Activated naive CD4-positive, alpha-beta T cell (primary cell): ENCODE measurements at regions not wholly inside any gene's neighbourhood (a gene's known extent, or its start where the extent isn't known, plus 50 kb on each side); places are given as distances from the start of the nearest gene placed in this dataset.

Source experiments
- DNase-seq, 4 experiments: peaks; one replicate each; lab custom pipeline; 2025; lab: John Stamatoyannopoulos, UW

DNA sequence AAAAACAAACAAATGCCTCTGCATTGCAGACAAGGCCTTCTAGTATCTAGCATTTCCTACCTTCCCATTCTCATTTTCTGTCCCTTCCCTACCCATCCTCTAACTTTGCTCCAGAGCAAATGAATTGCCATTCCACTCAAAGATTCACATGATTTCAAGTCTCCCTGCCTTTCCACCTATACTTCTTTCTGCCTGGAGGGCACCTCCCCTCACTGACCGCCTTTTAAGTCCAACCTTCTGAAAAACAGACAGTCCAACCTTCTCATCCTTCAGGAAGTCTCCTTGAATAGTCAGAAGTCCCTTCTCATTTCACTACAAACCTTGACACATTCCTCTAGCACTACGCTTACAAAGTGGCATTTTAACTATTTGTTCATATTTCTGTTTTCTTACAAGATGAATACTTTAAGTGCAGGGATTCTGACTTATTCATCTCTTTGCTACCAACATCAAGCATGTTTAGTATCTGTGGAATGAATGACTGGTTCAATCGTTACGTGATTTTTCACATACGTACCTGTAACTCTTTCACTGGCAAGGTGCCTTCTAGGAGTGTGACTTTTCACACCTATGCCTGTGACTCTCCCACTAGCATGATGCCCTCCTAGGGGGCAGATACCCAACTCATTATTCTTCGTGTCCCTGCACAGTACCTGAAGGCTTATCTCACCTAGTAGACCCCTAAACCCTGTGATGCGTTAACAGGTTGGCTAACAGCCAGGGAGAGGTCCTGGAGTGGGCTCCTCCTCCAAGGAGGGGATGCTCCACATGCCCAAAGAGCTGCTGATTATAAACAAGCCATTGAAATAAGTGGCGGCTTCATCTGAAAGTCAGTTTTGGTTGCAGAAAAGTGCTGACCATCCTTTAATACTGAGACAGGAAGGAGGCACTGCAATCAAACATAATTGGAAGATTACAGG is 356.2 kb downstream of the MYCN start:
- DNase-seq, result no peak

DNA sequence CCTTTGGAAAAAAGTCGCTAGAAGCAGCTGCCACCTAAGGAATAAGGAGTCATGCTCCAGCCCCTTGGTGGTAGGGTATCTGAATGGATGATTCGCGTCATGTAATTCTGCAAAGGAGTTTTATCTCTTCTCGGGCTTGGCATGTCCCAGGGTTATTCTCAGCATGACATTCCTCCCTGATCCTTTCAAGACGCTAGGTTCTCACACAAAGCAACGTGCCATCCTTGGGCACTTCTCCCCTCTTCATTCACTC is 355.6 kb downstream of the MYCN start:
- DNase-seq, result no peak

DNA sequence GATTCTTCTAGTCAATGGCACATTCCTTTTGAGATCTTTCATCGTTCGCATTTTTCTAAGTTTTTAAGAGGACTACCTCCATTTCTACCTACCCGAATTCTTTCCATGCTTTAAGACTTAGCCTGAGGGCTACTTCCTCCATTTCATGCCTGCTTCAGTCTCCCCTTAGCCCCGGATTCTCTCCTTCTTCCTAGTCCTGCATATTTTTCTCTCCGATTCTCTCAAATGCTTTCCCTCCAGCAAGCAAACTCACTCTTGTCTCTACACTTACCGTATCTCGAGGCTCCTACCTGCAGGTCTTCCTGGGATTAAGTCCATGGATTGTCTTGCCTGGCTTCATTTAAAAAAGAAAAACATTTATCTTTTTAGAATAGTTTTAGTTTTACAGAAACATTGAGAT is 354.4 kb downstream of the MYCN start:
- DNase-seq, result no peak

DNA sequence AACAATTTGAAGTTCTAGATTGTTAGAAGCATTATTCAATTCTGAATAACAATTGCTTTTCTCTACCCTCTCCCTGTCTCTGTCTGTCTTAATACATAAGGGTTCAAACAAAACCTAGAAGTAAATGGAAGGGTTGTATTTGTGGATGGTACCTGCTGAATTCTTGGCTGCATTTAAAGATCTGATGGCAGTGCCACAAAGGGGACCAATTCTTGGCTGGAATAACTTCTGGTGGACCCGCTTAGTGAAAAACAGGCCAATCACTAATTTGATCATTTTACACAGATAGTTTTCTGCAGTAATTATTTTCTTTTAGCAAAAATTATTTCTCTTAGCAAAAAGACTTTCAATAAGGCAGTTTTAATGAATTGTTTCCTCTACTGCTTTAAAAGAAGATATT is 353.5 kb downstream of the MYCN start:
- DNase-seq, result no peak

DNA sequence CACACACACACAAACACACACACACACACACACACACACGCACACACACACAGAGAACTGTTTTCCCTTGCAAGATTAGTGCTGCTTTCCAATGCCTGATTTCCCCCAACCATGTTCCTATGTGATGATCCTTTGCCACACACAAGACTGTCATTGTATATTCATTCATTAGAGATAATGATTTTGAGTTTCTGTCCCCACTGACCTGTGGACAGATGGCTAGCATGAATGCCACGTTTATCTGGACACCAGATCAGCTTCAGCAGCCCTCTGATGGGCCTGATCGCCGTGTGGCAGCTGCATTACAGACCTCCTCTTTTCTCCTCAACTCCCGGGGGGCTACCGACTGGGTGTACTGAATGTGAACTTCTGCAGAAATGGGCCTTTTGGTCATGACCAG is 353.0 kb downstream of the MYCN start:
- DNase-seq, result no peak

DNA sequence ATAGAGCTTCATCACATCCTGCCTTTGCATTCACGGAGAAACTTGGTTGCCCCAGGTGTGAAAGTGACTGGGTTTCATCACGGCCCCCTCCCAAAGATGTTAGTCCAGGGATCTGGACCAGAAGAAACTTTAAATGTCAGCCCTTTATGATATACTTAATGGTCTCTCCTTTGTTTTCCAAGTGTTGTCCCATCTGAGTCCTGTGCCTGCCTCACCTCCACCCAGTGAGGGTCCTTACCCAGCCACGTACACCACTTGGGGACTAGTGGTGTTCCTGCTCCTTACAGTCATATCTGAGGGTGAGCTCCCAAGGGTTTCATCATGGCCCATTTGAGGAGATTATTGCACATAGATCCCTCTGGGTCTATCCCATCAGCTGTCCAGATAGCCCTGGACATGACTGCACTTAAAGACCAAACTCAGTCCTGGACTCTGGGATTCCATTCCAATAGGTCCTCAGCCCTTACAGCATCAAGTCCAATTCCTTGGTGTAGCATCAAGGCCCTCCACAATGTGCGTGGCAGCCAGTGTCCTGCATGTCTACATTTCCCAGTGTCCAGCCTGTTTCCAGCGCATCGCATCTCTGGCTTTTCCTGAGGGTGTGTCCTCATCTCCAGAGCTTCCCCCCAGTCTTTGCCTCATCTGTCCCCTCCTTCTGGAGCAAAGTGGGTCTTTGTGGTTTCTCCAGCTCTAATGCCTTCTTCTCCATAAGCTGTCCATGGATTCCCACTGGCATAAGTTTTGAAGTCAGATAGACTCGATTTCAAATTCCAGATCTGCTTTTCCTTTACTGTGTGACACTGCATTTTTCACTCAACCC is 351.6 kb downstream of the MYCN start:
- DNase-seq, result no peak

DNA sequence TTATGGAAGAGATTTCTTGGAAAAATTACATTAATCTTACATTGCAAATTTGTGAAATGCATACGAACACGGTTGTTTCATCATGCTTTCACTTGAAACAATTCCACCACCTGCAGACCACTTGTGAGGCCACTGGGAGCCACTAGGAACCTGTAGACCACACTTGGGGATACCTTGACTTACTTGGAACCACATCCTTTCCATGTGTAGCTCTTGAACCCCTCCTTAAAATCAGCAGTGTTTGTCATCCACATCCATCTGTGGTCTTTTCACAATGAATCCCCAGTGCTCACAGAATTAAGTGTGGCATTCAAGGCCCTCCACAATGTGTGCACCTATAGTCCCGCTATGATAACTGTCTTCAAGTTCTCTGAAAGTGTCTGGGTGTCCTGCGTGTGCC is 350.9 kb downstream of the MYCN start:
- no peak for DNase-seq

DNA sequence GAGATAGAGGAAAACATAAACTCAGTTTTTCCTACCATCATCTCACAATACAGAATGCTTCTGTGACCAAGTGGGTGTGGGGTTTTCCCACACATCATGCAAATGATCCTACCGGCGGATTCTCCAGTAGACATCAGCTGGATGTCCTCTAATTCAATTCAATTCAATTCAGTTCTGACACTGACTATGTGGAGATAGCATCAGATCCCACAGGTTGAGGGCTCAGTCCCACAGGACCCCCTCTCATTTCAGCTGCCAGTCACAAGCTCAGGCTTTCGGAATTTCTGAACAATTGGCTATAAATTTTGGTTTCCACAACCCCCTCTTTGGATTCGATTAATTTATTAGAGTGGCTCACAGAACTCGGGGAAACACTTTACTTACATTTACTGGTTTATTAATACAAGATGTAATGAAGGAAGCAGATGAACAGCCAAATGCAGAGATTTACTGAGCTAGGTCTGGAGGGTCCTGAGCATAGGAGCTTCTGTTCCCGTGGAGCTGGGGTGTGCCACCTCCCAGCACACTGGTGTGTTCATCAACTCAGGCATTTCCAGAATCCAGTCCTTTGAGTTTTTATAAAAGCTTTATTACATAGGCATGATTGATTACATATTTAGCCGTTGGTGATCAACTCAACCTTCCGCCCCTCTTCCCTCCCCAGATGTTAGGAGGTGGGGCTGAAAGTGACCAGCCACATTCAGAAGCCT is 350.1 kb downstream of the MYCN start:
- DNase-seq, result no peak

DNA sequence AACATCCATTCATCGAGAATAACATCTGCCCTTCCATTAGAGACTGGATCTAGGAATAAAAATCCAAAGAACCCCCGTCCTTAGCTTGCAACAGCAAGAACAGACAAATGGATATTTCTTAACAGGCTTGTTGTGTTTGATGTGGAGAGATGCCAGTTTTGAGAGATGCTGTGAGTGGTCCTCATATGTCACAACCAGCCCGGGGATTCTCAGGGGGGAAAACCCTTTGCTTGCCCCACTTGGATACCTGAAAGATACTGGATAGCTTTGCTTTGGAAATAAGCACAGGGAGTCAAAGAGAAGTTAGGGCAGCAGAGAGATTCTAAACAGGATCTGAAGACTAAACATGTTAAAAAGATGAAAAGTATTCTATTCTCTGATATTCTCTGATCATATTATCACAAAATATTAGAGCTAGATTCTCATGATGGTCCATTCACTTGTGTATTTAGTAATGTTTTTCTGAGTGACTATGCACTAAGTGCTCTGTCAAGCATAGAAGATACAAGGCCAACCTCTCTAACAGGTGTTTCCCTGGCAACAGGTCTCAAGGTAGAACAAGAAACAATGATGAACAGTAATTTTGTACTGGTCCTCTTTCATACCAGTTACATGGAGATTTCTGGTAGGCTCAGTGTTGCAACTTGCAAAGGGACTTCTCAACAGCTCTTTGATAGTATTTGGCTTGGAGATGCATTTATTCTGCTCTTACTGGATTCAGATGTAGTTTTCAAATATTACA is 348.2 kb downstream of the MYCN start:
- DNase-seq, result no peak

DNA sequence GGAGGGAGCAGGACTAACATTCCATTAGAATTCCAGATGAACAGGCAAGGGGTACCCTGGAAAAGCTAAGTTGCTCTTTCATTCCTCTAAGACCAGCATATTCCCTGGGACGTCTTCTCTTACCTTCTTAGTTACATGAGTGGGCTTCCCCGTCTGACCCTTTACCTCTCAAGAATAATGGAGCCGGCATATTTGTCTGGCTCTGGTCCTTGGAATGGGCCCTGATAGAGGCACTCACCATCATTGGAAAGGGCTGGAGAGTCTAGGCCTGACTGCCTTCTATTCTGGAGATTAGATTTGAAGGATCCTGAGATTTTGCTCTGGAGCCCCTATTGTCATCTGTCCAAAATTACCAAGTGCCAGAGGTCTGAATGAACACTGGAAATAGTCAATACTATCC is 347.5 kb downstream of the MYCN start:
- DNase-seq, result no peak

DNA sequence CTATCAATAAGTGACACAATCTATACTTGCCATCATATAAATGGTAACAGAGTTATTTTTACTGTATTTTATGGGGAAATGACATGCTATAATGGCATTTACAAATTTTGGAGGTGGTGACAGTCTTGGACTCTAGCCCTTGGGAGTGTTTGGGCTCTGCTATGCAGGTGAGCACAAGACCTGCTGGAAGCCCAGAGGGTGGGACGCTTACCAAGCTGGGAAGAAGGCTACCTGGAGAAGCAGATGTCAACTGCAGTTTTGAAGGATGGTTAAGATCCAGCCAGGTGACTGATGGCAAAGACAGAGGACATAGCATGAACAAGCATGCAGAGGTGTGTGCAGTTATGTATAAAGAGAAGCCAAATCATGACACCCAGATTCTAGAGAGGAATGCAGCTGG is 346.9 kb downstream of the MYCN start:
- DNase-seq, result no peak

DNA sequence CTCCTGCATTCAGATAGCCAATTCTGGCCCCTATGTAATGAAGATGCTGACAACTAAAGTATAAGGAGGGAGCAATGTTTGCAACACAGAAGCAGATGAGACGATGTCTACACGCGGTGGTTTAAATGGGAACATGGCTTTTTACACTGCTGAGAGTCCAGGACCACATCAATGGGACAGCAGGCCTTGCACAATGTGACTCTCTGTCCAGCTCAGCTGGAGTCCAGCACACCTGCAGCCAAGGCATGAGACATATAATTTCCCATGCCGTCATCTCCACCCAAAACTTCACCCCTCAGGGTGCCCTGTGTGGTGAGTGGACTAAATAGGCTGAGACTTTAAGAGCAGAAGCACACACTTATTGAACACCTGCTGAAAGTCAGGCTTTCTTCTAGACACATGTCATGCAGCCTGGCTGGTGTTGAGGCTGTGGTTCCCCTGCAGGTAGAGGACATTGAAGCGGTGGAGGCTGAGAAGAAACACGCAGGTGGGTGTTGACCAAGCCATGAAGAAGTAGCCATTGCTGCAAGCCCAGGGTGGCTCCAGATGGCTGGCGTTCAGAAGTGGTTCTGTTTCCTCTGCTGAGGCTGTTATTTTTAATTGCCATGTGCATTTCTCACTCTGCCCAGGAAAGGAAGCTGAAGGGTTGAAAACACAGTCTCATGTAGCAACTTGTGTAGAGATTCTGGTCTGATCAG is 345.6 kb downstream of the MYCN start:
- no peak for DNase-seq

DNA sequence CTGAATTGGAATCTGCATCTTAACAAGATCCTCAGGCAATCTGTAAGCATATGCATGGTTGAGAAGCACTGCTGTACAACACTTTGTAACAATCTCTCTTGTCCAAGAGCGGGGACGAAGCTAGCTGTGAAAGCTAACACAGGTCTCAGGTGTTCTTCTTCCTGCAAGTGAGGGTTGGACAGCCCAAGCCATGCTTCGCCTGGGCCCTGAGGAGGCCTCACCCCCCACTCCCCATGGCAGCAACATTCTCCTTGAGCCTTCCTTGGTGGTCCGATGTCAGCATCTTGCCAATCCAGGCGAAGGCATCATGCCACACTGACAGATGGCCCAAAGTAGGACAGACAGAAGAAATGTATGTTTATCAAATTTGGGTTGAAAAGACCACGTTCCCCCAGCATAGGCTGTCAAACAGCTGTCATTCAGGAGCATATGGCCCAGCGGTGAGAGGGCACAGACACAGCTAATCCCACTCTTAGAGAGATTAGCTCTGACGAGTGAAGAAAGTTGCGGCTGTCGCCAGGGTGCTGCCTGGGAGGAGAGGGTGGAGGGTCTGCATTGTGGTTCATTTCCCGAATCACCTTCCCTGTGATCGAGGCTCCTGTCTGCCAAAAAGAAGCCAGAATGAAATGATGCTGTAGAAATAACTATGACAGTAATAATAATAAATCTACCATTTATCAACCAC is 344.7 kb downstream of the MYCN start:
- no peak for DNase-seq

DNA sequence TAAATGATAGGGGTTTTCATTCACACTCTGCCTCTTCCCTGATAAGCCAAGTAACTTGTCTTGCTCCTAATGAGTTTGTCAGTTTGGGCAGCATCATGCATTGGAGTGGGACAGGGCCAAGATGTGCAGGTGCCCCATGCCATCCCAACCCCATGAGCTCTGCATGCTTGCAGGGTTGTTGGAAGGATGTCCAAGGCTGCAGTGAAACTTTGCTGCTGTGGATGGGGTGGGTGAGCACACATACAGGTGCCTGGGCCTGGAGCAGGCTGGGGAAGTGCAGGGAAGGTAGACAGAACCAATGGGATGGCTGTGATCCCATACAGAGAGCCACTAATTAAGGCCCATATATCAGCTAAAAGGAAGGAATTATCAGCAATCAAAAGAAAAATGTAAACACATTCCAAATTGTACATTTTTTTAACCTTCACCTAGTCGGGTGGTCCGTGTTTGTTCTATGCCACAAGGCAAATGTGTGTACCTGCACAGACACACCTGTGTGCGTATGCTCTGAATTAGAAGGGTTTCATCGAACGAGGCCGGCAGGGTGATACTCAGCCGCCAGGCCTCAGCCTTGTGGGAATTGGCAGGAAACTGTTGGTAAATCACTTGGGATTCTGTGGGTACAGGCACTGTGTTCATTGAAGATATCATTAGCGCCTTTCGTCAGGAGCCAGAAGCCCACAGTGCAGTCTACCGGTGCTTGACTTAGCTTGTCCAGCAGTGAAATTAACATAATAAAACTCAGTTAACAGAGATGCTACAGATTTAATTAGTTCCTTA is 342.9 kb downstream of the MYCN start:
- DNase-seq, result no peak

DNA sequence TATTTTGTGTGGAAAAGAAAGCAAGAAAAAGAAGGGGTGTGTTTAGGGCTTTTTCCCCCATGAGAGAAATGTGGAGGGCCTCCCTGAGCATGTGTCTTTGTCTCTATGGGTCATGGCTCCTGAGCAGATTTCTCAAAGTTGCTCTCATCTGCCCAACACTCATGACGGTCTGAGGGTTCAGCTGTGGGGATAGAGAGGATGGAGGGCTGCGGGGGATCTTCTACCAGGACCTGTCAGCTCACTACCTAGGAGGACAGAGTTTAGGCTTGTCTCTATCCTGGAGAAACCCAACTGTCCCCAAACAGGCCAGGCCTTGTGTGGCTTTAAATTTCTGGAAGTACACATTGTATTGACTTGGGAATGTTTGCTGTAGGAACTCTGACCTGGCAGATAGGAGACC is 342.2 kb downstream of the MYCN start:
- no peak for DNase-seq

DNA sequence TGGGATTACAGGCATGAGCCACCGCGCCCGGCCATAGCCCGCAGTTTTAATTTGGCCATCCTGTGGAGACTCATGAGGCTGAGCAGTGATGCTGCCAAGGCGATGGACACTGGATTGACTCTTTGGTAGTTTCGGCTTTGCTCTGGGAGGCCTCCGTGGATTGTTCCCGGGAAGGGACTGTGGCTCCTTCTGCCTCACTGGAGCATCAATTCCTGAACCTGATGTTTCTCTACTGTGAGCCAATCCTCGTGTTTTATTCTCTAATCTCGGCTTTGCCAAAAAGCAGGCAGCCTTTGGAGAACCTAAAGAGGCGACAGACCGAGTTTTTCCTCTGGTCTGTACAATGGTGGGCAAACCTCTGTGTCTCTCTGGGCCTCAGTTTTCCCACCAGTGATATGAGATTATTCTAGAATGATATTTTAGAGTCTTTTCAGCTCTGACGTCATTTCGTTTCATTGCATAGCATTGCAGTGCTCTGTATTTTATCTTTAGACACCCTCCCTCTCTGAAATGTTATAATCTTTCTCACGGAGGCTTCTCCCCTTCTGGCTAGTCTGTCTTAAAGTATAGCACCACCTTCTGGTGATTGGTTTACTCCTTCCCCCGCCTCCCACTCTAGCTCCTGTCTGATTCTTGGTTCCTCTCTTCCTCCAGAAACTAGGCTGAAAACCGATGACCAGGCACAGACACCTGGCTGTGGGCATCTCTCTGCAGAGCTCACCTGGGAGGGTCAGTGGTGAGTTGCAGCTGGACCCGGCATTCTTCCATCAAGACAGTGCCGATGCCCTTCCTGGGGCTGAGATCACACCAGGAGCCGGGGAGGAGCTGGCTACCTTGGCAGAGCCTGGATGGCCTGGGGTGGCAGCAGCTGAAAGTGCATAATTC is 341.3 kb downstream of the MYCN start:
- no peak for DNase-seq

DNA sequence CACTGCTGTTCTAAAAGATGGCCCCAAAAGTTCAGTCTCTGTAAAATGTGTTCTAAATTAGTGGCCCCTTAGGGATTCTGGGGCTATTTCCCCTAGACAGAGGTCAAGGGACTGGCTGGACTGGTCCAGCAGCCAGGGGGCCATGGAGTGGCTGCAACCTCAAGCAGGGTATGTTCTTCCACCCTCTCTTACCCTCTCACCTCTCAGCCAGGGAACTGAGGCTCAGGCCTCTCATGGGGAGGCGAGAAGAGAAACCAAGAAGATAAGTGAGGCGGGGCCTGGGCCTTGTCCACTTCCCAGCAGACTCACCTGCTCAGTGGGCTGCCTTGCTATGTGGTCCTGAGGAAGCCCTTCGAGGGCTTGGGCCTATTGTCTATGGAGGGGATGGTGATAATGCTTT is 339.7 kb downstream of the MYCN start:
- DNase-seq, result no peak

DNA sequence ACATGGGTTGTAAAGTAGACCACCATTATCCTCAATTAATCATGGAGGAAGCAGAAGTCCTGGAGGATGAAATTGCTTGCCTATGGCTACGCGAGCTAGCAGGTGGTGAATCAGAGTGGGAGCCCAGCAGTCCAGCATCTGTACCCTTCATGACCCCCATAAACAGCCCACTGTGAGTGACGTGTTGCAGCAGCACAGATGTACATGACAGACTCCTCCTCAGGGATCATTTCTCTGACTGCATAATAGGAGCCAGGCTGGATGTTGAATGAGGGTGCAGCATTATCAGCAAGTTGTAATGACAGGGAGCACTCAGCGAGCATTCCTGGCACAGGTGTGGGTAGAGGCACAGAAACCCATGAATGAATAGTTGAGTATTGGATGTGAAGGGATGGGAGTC is 339.3 kb downstream of the MYCN start:
- DNase-seq, result no peak

DNA sequence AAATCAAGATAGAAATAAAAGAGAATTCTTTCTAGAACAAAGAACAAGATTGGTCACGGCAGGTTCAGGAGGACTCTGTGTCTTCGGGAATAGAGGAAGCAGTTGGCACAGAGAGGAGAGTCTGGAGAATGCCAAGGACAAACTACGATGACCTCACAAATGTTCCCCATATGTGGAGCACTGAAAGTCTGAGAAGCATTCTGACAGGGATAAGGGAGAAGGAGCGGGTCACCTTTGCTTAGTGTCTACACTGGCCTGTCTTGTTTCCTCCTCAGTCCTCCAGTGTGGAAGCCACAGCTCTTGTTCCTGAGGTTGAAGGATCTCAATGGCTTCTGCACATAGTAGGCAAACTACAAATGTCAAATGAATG is 338.8 kb downstream of the MYCN start:
- no peak for DNase-seq
